ENCODE measurements at regions not wholly inside any gene's neighbourhood (a gene's known extent, or its start where the extent isn't known, plus 50 kb on each side); places are given as distances from the start of the nearest gene placed in this dataset.

GRCh38 chr14:34098045-34098984, 147.4 kb upstream of the EGLN3 start (continued):
- TF ChIP-seq PAXIP1 (CRISPR knock-in tag; conservative IDR thresholded peaks at IDR 0.05) (peak; percentile 20; the same call in 1 of the 2 replicates), ZNF589 (CRISPR knock-in tag; conservative IDR thresholded peaks at IDR 0.05) (no peak), HCFC1 (IDR thresholded peaks at IDR 0.05; ENCODE audit: low read depth, low read length) (no peak; the same call in 1 of the 2 replicates), NFYC (CRISPR knock-in tag; IDR thresholded peaks at IDR 0.05) (no peak), MTA1 (CRISPR knock-in tag; IDR thresholded peaks at IDR 0.05; ENCODE audit: borderline replicate concordance) (no peak), KAT8 (CRISPR knock-in tag; IDR thresholded peaks at IDR 0.05) (0 out of 2 replicates have a peak, but pooled peaks have one; percentile 59), ZNF839 (CRISPR knock-in tag; IDR thresholded peaks at IDR 0.05; ENCODE audit: borderline replicate concordance) (no peak), GFI1 (CRISPR knock-in tag; IDR thresholded peaks at IDR 0.05; ENCODE audit: borderline replicate concordance) (no peak), ZNF570 (CRISPR knock-in tag; IDR thresholded peaks at IDR 0.05; ENCODE audit: borderline replicate concordance) (no peak), ATF2 (CRISPR knock-in tag; IDR thresholded peaks at IDR 0.05) (no peak), ZNF256 (CRISPR knock-in tag; conservative IDR thresholded peaks at IDR 0.05) (0 out of 2 replicates have a peak, but pooled peaks have one; percentile 45), SNAPC5 (CRISPR knock-in tag; IDR thresholded peaks at IDR 0.05; ENCODE audit: borderline replicate concordance) (no peak), HOXA9 (CRISPR knock-in tag; IDR thresholded peaks at IDR 0.05; ENCODE audit: borderline replicate concordance) (no peak), KLF11 (CRISPR knock-in tag; IDR thresholded peaks at IDR 0.05) (no peak), KDM4B (CRISPR knock-in tag; IDR thresholded peaks at IDR 0.05) (no peak), ZBTB14 (CRISPR knock-in tag; IDR thresholded peaks at IDR 0.05) (no peak)

All from HepG2 (cell line).